ENCODE measurements at regions not wholly inside any gene's neighbourhood (a gene's known extent, or its start where the extent isn't known, plus 50 kb on each side); places are given as distances from the start of the nearest gene placed in this dataset.

GRCh38 chr5:89457411-89458331 is 574.7 kb upstream of the MEF2C start:
- TF ChIP-seq CSRNP3 (CRISPR knock-in tag; IDR thresholded peaks at IDR 0.05): no peak
- no peak for TF ChIP-seq ZC3H10 (CRISPR knock-in tag; IDR thresholded peaks at IDR 0.05)
- no peak for TF ChIP-seq SNAI2 (CRISPR knock-in tag; IDR thresholded peaks at IDR 0.05)
- TF ChIP-seq ISL1 (CRISPR knock-in tag; IDR thresholded peaks at IDR 0.05): no peak
- TF ChIP-seq, protein P1, sequence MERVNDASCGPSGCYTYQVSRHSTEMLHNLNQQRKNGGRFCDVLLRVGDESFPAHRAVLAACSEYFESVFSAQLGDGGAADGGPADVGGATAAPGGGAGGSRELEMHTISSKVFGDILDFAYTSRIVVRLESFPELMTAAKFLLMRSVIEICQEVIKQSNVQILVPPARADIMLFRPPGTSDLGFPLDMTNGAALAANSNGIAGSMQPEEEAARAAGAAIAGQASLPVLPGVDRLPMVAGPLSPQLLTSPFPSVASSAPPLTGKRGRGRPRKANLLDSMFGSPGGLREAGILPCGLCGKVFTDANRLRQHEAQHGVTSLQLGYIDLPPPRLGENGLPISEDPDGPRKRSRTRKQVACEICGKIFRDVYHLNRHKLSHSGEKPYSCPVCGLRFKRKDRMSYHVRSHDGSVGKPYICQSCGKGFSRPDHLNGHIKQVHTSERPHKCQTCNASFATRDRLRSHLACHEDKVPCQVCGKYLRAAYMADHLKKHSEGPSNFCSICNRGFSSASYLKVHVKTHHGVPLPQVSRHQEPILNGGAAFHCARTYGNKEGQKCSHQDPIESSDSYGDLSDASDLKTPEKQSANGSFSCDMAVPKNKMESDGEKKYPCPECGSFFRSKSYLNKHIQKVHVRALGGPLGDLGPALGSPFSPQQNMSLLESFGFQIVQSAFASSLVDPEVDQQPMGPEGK (CRISPR knock-in tag; IDR thresholded peaks at IDR 0.05; ENCODE audit: borderline replicate concordance): no peak
- TF ChIP-seq, protein P2, sequence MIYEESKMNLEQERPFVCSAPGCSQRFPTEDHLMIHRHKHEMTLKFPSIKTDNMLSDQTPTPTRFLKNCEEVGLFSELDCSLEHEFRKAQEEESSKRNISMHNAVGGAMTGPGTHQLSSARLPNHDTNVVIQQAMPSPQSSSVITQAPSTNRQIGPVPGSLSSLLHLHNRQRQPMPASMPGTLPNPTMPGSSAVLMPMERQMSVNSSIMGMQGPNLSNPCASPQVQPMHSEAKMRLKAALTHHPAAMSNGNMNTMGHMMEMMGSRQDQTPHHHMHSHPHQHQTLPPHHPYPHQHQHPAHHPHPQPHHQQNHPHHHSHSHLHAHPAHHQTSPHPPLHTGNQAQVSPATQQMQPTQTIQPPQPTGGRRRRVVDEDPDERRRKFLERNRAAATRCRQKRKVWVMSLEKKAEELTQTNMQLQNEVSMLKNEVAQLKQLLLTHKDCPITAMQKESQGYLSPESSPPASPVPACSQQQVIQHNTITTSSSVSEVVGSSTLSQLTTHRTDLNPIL (CRISPR knock-in tag; IDR thresholded peaks at IDR 0.05; ENCODE audit: low read depth): no peak
- no peak for TF ChIP-seq ZFP3 (CRISPR knock-in tag; IDR thresholded peaks at IDR 0.05)
- TF ChIP-seq ESRRG (CRISPR knock-in tag; IDR thresholded peaks at IDR 0.05): no peak
- no peak for TF ChIP-seq GLIS3 (CRISPR knock-in tag; IDR thresholded peaks at IDR 0.05)
- no peak for TF ChIP-seq ZNF565 (CRISPR knock-in tag; conservative IDR thresholded peaks at IDR 0.05; ENCODE audit: low read depth)
- no peak for TF ChIP-seq TSHZ2 (CRISPR knock-in tag; IDR thresholded peaks at IDR 0.05)
- no peak for TF ChIP-seq RARB (CRISPR knock-in tag; IDR thresholded peaks at IDR 0.05)
